ENCODE measurements at regions not wholly inside any gene's neighbourhood (a gene's known extent, or its start where the extent isn't known, plus 50 kb on each side); places are given as distances from the start of the nearest gene placed in this dataset.

DNA sequence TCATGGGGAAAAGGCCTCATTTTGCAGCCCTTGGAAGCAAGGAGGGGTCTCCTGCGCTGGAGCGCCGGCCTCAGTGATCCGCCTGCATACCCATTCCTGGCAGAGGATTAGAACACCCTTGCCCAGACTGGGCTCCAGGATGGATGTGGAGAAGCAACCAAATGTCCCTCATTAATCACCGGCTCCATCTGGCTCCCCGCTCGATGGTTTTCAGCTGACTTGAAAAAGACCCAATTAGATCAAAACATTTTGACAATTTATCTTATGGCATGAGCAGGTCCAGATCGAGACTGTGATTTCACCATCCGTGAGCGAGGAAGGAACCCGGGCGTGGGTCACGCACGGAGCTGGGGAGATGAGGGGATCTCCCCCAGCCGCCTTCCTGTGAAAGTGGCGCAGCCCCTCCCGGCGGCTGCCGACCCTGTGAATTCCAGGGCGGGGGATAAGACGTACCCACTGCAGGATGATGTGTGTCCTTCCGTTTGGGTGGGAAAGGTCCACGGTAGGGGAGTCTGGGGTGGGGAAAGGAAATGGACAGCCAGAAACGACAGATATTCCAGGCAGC, 141.6 kb downstream of the EMX2 start (continued):
- TF ChIP-seq CREB1 (CRISPR knock-in tag; IDR thresholded peaks at IDR 0.05; ENCODE audit: low read depth) = no peak
- no peak for TF ChIP-seq STAT1 (IDR thresholded peaks at IDR 0.05; ENCODE audit: unreplicated experiment)
- no peak for TF ChIP-seq ZNF114 (CRISPR knock-in tag; IDR thresholded peaks at IDR 0.05)
- TF ChIP-seq, protein P1, sequence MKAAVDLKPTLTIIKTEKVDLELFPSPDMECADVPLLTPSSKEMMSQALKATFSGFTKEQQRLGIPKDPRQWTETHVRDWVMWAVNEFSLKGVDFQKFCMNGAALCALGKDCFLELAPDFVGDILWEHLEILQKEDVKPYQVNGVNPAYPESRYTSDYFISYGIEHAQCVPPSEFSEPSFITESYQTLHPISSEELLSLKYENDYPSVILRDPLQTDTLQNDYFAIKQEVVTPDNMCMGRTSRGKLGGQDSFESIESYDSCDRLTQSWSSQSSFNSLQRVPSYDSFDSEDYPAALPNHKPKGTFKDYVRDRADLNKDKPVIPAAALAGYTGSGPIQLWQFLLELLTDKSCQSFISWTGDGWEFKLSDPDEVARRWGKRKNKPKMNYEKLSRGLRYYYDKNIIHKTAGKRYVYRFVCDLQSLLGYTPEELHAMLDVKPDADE (IDR thresholded peaks at IDR 0.05) = no peak
- TF ChIP-seq EZH2phosphoT487 (IDR thresholded peaks at IDR 0.05; ENCODE audit: unreplicated experiment) = no peak
- no peak for TF ChIP-seq NANOG (IDR thresholded peaks at IDR 0.05; ENCODE audit: borderline replicate concordance)
- no peak for TF ChIP-seq POLR2AphosphoS5 (IDR thresholded peaks at IDR 0.05; ENCODE audit: low read depth)

DNA sequence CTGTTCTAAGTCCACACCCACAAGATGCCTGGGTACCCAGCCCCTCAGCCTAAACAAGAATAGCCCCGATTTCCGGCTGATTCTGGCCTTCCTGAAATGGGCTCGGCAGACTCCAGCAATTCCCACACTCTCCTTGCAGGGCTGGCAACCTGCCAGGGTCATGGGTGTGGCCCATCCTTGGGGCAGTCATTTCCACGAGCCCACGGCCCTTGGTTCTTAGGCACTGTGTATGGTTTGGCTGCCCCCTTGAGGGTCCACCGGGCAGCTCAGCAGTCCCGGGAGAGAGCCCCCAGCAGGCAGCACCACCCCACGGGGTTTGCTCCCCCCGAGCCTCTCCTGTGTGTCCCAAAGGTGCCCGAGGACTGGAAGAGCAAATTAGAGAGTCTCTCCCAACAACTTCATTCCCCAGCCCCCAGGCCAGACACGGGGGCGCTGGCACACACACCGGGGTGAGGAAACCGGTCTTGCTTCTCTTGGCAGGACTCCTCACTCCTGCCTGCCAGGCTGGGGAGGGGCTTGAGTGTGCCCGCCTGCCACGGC, 142.2 kb downstream of the EMX2 start:
- H3K9me3 Mint-ChIP-seq = no peaks in the 10 kb centered on the region
- H3K4me3 Mint-ChIP-seq = no peak overlapping the region
- no peak overlapping the region for H3K4me3 ChIP-seq
- peaks cover 7% of the 10 kb centered on the region; the same call in 1 of the 2 replicates for H3K9me2 ChIP-seq (ENCODE audit: insufficient read depth)
- H3K36me3 ChIP-seq (ENCODE audit: insufficient read depth) = no peaks in the 10 kb centered on the region
- peaks cover 7% of the 10 kb centered on the region for H3K27me3 Mint-ChIP-seq (ENCODE audit: insufficient read depth, low read depth, poor library complexity)
- H3K4me2 ChIP-seq = no peak overlapping the region
- ATAC-seq (peak; percentile 83), DNase-seq (ENCODE audit: low spot score) (peak; percentile 35)
- H3K27ac Mint-ChIP-seq = no peak overlapping the region
- H3K27me3 ChIP-seq (ENCODE audit: insufficient read depth) = no peaks in the 10 kb centered on the region
- no peaks in the 10 kb centered on the region for H3F3A ChIP-seq (replicated peaks; ENCODE audit: low read depth)
- peaks cover 3% of the 10 kb centered on the region; the same call in 2 of the 3 replicates for H3K4me1 Mint-ChIP-seq
- no peaks in the 10 kb centered on the region for H3K4me1 ChIP-seq (ENCODE audit: insufficient read depth)
- H4K20me1 ChIP-seq (replicated peaks; ENCODE audit: insufficient read depth) = no peaks in the 10 kb centered on the region
- H3K79me2 ChIP-seq (replicated peaks; ENCODE audit: insufficient read depth) = no peaks in the 10 kb centered on the region
- no peak overlapping the region for H2AFZ ChIP-seq
- no peaks in the 10 kb centered on the region for H3K36me3 Mint-ChIP-seq (ENCODE audit: low read depth)
- no peak overlapping the region for H3K27ac ChIP-seq (ENCODE audit: low read depth)
- no peak for TF ChIP-seq ZNF114 (CRISPR knock-in tag; IDR thresholded peaks at IDR 0.05)
- TF ChIP-seq, protein P2, sequence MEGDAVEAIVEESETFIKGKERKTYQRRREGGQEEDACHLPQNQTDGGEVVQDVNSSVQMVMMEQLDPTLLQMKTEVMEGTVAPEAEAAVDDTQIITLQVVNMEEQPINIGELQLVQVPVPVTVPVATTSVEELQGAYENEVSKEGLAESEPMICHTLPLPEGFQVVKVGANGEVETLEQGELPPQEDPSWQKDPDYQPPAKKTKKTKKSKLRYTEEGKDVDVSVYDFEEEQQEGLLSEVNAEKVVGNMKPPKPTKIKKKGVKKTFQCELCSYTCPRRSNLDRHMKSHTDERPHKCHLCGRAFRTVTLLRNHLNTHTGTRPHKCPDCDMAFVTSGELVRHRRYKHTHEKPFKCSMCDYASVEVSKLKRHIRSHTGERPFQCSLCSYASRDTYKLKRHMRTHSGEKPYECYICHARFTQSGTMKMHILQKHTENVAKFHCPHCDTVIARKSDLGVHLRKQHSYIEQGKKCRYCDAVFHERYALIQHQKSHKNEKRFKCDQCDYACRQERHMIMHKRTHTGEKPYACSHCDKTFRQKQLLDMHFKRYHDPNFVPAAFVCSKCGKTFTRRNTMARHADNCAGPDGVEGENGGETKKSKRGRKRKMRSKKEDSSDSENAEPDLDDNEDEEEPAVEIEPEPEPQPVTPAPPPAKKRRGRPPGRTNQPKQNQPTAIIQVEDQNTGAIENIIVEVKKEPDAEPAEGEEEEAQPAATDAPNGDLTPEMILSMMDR (conservative IDR thresholded peaks at IDR 0.05; ENCODE audit: low read depth in 2 of 2) = peak; percentile 32 to 65

DNA sequence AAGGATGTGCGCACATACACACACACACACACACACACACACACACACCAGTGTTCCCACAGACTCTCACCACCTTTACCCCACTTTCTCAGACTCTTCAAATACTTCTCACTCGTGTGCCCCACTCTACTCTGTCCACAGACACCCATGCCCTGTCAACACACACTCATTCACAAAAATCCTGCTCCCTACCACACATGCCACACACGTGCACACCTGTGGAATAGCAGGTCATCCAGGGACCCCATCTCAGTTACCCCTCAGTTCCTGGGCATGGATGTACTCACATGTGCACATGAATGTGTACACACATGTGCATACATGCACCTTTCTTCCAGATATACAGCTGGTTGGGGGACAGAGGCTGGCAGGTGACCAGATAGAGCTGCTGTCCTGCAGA, 142.9 kb downstream of the EMX2 start:
- H3K4me1 ChIP-seq (ENCODE audit: insufficient read depth) = no peaks in the 10 kb centered on the region
- no peak overlapping the region for H3K4me3 ChIP-seq
- H3K27ac Mint-ChIP-seq = no peak overlapping the region
- peaks cover 7% of the 10 kb centered on the region; the same call in 1 of the 2 replicates for H3K9me2 ChIP-seq (ENCODE audit: insufficient read depth)
- H3K4me3 Mint-ChIP-seq = no peak overlapping the region
- H3K4me1 Mint-ChIP-seq = peaks cover 3% of the 10 kb centered on the region; the same call in 2 of the 3 replicates
- no peak overlapping the region for H2AFZ ChIP-seq
- H4K20me1 ChIP-seq (replicated peaks; ENCODE audit: insufficient read depth) = no peaks in the 10 kb centered on the region
- no peak overlapping the region for H3K4me2 ChIP-seq
- no peaks in the 10 kb centered on the region for H3K36me3 ChIP-seq (ENCODE audit: insufficient read depth)
- H3K27me3 Mint-ChIP-seq (ENCODE audit: insufficient read depth, low read depth, poor library complexity) = peaks cover 7% of the 10 kb centered on the region
- no peak overlapping the region for H3K27ac ChIP-seq (ENCODE audit: low read depth)
- H3F3A ChIP-seq (replicated peaks; ENCODE audit: low read depth) = no peaks in the 10 kb centered on the region
- no peaks in the 10 kb centered on the region for H3K36me3 Mint-ChIP-seq (ENCODE audit: low read depth)
- H3K27me3 ChIP-seq (ENCODE audit: insufficient read depth) = no peaks in the 10 kb centered on the region
- no peaks in the 10 kb centered on the region for H3K79me2 ChIP-seq (replicated peaks; ENCODE audit: insufficient read depth)
- no peak for DNase-seq (ENCODE audit: low spot score)
- H3K9me3 Mint-ChIP-seq = no peaks in the 10 kb centered on the region
- ATAC-seq = no peak
- TF ChIP-seq, protein P3, sequence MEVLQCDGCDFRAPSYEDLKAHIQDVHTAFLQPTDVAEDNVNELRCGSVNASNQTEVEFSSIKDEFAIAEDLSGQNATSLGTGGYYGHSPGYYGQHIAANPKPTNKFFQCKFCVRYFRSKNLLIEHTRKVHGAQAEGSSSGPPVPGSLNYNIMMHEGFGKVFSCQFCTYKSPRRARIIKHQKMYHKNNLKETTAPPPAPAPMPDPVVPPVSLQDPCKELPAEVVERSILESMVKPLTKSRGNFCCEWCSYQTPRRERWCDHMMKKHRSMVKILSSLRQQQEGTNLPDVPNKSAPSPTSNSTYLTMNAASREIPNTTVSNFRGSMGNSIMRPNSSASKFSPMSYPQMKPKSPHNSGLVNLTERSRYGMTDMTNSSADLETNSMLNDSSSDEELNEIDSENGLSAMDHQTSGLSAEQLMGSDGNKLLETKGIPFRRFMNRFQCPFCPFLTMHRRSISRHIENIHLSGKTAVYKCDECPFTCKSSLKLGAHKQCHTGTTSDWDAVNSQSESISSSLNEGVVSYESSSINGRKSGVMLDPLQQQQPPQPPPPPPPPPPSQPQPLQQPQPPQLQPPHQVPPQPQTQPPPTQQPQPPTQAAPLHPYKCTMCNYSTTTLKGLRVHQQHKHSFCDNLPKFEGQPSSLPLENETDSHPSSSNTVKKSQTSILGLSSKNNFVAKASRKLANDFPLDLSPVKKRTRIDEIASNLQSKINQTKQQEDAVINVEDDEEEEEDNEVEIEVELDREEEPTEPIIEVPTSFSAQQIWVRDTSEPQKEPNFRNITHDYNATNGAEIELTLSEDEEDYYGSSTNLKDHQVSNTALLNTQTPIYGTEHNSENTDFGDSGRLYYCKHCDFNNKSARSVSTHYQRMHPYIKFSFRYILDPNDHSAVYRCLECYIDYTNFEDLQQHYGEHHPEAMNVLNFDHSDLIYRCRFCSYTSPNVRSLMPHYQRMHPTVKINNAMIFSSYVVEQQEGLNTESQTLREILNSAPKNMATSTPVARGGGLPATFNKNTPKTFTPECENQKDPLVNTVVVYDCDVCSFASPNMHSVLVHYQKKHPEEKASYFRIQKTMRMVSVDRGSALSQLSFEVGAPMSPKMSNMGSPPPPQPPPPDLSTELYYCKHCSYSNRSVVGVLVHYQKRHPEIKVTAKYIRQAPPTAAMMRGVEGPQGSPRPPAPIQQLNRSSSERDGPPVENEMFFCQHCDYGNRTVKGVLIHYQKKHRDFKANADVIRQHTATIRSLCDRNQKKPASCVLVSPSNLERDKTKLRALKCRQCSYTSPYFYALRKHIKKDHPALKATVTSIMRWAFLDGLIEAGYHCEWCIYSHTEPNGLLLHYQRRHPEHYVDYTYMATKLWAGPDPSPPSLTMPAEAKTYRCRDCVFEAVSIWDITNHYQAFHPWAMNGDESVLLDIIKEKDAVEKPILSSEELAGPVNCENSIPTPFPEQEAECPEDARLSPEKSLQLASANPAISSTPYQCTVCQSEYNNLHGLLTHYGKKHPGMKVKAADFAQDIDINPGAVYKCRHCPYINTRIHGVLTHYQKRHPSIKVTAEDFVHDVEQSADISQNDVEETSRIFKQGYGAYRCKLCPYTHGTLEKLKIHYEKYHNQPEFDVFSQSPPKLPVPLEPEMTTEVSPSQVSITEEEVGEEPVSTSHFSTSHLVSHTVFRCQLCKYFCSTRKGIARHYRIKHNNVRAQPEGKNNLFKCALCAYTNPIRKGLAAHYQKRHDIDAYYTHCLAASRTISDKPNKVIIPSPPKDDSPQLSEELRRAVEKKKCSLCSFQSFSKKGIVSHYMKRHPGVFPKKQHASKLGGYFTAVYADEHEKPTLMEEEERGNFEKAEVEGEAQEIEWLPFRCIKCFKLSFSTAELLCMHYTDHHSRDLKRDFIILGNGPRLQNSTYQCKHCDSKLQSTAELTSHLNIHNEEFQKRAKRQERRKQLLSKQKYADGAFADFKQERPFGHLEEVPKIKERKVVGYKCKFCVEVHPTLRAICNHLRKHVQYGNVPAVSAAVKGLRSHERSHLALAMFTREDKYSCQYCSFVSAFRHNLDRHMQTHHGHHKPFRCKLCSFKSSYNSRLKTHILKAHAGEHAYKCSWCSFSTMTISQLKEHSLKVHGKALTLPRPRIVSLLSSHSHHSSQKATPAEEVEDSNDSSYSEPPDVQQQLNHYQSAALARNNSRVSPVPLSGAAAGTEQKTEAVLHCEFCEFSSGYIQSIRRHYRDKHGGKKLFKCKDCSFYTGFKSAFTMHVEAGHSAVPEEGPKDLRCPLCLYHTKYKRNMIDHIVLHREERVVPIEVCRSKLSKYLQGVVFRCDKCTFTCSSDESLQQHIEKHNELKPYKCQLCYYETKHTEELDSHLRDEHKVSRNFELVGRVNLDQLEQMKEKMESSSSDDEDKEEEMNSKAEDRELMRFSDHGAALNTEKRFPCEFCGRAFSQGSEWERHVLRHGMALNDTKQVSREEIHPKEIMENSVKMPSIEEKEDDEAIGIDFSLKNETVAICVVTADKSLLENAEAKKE (CRISPR knock-in tag; IDR thresholded peaks at IDR 0.05) = no peak
- no peak for TF ChIP-seq POLR2AphosphoS5 (IDR thresholded peaks at IDR 0.05; ENCODE audit: low read depth)
- TF ChIP-seq CREB1 (CRISPR knock-in tag; IDR thresholded peaks at IDR 0.05; ENCODE audit: low read depth) = no peak

All from GM23338 (cell line).